ENCODE measurements at regions not wholly inside any gene's neighbourhood (a gene's known extent, or its start where the extent isn't known, plus 50 kb on each side); places are given as distances from the start of the nearest gene placed in this dataset.
"Not testable (repeated sequence)": the region's sequence is repeated elsewhere in the genome, so short reads cannot be mapped to it uniquely, and the experiment has no call there.

DNA sequence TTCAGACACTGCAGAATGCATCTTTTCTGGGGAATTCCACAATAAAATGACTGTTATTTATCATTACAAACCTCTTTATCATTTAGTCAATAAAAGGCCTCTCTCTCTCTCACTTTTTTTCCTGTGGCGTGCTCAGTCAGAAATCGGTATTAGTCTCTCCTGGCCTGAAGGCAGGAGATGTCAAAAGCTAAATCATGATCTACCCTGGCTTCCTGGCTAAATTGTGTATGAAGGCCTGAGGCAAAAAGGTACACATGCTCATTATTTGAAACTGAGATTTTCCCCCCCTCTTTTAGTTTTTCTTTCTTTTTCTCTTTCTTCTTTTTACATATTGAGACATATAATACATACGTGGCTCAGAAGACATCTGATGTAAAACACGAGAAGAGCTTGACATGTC is 375.0 kb upstream of the SLC35B3 start:
- TF ChIP-seq, protein P1, sequence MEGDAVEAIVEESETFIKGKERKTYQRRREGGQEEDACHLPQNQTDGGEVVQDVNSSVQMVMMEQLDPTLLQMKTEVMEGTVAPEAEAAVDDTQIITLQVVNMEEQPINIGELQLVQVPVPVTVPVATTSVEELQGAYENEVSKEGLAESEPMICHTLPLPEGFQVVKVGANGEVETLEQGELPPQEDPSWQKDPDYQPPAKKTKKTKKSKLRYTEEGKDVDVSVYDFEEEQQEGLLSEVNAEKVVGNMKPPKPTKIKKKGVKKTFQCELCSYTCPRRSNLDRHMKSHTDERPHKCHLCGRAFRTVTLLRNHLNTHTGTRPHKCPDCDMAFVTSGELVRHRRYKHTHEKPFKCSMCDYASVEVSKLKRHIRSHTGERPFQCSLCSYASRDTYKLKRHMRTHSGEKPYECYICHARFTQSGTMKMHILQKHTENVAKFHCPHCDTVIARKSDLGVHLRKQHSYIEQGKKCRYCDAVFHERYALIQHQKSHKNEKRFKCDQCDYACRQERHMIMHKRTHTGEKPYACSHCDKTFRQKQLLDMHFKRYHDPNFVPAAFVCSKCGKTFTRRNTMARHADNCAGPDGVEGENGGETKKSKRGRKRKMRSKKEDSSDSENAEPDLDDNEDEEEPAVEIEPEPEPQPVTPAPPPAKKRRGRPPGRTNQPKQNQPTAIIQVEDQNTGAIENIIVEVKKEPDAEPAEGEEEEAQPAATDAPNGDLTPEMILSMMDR (conservative IDR thresholded peaks at IDR 0.05; ENCODE audit: control insufficient read depth, insufficient read depth, low read depth, low read length) = no peak
- H3K4me3 ChIP-seq (ENCODE audit: control insufficient read depth, low read depth, low read length) = no peak overlapping the region
- no peak for DNase-seq (ENCODE audit: low read depth)

DNA sequence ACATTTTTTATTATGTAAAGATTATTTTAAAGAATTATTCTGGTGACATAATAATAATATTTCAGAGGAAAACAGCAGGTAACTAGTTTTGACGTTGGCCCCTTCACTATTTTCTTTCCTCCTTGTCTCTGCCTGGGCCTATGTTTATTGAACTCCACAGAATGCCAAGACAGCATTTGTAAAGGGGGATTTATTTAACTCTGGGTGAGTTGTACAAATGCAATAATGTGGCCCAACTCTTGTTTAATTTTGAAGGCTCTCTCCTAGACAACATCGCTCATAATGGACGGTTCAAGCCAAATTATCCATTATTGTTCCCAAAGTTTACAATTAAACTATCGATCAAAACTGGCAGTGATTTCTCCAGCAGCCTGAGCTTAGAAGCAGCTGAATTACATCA is 374.3 kb upstream of the SLC35B3 start:
- TF ChIP-seq, protein P1 (conservative IDR thresholded peaks at IDR 0.05; ENCODE audit: control insufficient read depth, insufficient read depth, low read depth, low read length) = no peak
- no peak overlapping the region for H3K4me3 ChIP-seq (ENCODE audit: control insufficient read depth, low read depth, low read length)

DNA sequence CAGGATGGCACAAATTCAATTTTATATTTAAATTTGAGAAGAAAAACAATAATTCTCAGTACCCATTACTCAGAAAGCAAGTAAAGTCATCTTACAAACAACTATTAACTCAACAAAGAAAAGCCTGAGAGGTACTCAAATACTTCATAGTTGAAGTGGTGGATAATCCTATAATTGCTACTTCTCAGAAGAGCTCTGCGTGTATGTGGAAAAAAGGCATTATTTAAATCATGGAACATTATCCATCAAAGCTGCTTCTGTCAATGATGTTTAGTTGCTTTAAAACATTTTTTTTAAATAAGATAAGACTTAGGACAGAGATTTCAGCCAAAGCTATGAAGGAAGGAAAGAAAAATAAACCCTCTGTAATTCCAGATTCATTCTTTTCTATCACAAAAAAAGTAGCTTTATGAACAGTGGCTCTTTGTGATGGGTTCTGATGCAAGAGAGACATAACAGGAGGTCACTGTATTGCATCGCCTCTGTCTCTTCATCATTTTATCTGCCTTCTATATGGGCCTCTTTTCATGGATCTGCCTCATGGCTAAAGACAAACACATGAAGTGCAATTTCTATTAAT is 367.9 kb upstream of the SLC35B3 start:
- no peak overlapping the region for H3K4me3 ChIP-seq (ENCODE audit: control insufficient read depth, low read depth, low read length)
- DNase-seq (ENCODE audit: low read depth) = no peak
- TF ChIP-seq, protein P1 (conservative IDR thresholded peaks at IDR 0.05; ENCODE audit: control insufficient read depth, insufficient read depth, low read depth, low read length) = no peak

More for the DNA sequence above, 374.3 kb upstream of the SLC35B3 start:
- DNase-seq (ENCODE audit: low read depth) = no peak

DNA sequence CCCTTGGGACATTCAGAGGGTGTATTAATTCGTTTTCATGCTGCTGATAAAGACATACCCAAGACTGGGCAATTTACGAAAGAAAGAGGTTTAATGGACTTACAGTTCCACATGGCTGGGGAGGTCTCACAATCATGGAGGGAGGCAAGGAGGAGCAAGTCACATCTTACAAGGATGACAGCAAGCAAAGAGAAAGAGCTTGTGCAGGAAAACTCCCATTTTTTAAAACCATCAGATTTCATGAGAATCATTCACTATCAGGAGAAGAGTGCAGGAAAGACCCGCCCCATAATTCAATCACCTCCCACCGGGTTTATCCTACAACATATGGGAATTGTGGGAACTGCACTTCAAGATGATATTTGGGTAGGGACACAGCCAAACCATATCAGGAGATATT is 367.1 kb upstream of the SLC35B3 start:
- DNase-seq (ENCODE audit: low read depth); H3K4me3 ChIP-seq (ENCODE audit: control insufficient read depth, low read depth, low read length): not testable (repeated sequence)

DNA sequence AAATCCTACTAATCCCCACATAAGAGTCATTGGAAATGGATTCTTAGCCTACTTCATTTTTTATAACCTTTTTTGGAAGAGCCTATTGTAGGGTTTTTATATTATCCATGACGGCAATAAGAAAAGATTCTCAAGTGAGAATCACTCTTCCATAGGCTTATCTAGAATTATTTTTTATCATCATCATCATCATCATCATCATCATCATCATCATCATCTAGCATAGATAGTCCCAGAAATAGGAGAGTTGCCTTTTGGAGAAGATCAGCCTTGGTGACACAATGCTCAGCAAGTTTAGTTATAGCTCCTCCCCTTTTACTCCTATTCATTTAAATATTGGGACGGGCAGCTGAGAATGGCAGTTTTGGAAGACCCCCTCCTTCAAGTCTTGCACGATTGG is 359.1 kb upstream of the SLC35B3 start:
- H3K4me3 ChIP-seq (ENCODE audit: control insufficient read depth, low read depth, low read length) = no peak overlapping the region
- no peak for DNase-seq (ENCODE audit: low read depth)
- TF ChIP-seq, protein P1 (conservative IDR thresholded peaks at IDR 0.05; ENCODE audit: control insufficient read depth, insufficient read depth, low read depth, low read length) = no peak

DNA sequence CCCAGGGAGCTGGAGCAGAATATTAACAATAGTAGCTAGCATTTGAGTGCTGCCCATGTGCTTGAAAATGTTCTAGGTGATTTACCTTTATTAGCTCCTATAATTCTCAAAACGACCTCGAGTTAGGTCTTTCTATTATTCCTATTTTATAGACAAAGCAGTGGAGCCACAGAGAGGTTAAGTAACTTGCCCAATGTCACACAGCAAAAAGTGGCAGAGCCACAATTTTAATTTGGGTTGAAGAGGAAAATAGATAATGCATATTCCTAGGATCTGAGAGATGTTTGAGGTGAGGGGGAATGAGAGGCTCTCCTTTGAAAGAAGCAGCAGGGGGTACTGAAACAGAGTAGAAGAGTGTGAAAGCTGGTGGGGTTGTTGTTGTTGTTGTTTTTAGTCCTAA is 354.5 kb upstream of the SLC35B3 start:
- no peak overlapping the region for H3K4me3 ChIP-seq (ENCODE audit: control insufficient read depth, low read depth, low read length)
- no peak for DNase-seq (ENCODE audit: low read depth)
- TF ChIP-seq, protein P1 (conservative IDR thresholded peaks at IDR 0.05; ENCODE audit: control insufficient read depth, insufficient read depth, low read depth, low read length) = no peak

DNA sequence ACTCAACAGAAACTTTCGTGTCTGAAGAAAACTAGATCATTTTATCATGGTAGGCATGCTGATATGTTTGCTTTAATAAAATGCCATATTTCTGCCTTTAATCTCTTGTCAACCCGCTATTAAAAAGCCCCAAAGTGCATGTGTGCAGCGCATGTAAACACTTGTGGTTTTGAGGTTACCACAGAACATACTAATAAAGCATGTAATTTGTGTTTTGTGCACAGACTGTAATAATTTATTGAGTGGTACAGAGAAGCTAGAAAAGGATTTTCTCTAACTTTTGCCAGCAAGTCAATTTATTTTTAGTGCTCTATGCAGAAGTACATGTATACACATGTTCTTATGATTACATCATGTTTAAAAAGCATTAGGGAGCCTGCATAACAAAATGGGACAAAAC is 349.9 kb upstream of the SLC35B3 start:
- H3K4me3 ChIP-seq (ENCODE audit: control insufficient read depth, low read depth, low read length) = no peak overlapping the region
- TF ChIP-seq, protein P1 (conservative IDR thresholded peaks at IDR 0.05; ENCODE audit: control insufficient read depth, insufficient read depth, low read depth, low read length) = no peak
- DNase-seq (ENCODE audit: low read depth) = no peak
